Sigmoid colon (tissue), 6 donors: ENCODE measurements at regions not wholly inside any gene's neighbourhood (a gene's known extent, or its start where the extent isn't known, plus 50 kb on each side); places are given as distances from the start of the nearest gene placed in this dataset.

Experiments used
- DNase-seq: peaks from one replicate; pipeline ENCODE4 v3.0.0-alpha.2; 2019
- H3K27ac ChIP-seq, 4 donors: fragments of 200-600 bp; sonication (generic); one replicate each; pipeline ENCODE4 v1.5.1; 2016 to 2019; ENCODE audit warnings: mild to moderate bottlenecking in 1 of 4
- H3K27me3 ChIP-seq, 3 donors: fragments of 200-600 bp; sonication (generic); one replicate each; pipeline ENCODE4 v1.5.1; 2019; ENCODE audit warnings: mild to moderate bottlenecking in 1 of 3
- H3K36me3 ChIP-seq, 4 donors: fragments of 200-600 bp; sonication (generic); one replicate each; pipeline ENCODE4 v1.5.1; 2016 to 2019
- H3K4me1 ChIP-seq, 4 donors: fragments of 200-600 bp; sonication (generic); one replicate each; pipeline ENCODE4 v1.5.1; 2017 to 2019
- H3K4me3 ChIP-seq, 4 donors: fragments of 200-600 bp; sonication (generic); one replicate each; pipeline ENCODE4 v1.5.1; 2017 to 2019; ENCODE audit warnings: mild to moderate bottlenecking in 2 of 4, moderate library complexity in 1 of 4
- H3K9me3 ChIP-seq, 4 donors: fragments of 200-600 bp in 3 of 4; sonication (generic) in 3 of 4; one replicate each; pipeline versions ENCODE4 v1.5.1 to v1.6.1; 2013 to 2019
- EP300 ChIP-seq, 4 donors: sonication (generic); formaldehyde crosslinking; IDR thresholded peaks; one replicate each; pipeline ENCODE4 v1.6.1; 2017; ENCODE audit warnings: antibody characterized with exemption in 4 of 4
- POLR2A ChIP-seq, 2 donors: fragments of 450-650 bp; IDR thresholded peaks; one replicate each; pipeline ENCODE4 v1.6.1; 2016; ENCODE audit warnings: antibody characterized with exemption in 2 of 2, mild to moderate bottlenecking in 2 of 2, moderate library complexity in 2 of 2
- POLR2AphosphoS5 ChIP-seq, 4 donors: sonication (generic); formaldehyde crosslinking; IDR thresholded peaks; one replicate each; pipeline ENCODE4 v1.6.1; 2017; ENCODE audit warnings: antibody characterized with exemption in 4 of 4
- WGBS, 2 donors: extraction: QIAGEN DNeasy Blood & Tissue Kit; methylation state at CpG; one replicate each; pipeline ENCODE4 v1.1.7; 2013; 5-methylcytosine and 5-hydroxymethylcytosine counted together
- intact Hi-C: fragments of 100-400 bp; cut with DNase I; formaldehyde crosslinking; loops from one replicate; pipeline ENCODE4 v1.15.1; 2023
- TF ChIP-seq, protein P1 (sequence below), 4 experiments: fragments of 450-650 bp in 3 of 4; fragments of 200-600 bp in 1 of 4; IDR thresholded peaks; one replicate each; pipeline ENCODE4 v1.5.1; 2016 to 2019; ENCODE audit warnings: antibody characterized with exemption in 4 of 4, mild to moderate bottlenecking in 3 of 4, moderate library complexity in 2 of 4
- donor health status: healthy with polysubstance abuse.
- donor health status: healthy.

DNA sequence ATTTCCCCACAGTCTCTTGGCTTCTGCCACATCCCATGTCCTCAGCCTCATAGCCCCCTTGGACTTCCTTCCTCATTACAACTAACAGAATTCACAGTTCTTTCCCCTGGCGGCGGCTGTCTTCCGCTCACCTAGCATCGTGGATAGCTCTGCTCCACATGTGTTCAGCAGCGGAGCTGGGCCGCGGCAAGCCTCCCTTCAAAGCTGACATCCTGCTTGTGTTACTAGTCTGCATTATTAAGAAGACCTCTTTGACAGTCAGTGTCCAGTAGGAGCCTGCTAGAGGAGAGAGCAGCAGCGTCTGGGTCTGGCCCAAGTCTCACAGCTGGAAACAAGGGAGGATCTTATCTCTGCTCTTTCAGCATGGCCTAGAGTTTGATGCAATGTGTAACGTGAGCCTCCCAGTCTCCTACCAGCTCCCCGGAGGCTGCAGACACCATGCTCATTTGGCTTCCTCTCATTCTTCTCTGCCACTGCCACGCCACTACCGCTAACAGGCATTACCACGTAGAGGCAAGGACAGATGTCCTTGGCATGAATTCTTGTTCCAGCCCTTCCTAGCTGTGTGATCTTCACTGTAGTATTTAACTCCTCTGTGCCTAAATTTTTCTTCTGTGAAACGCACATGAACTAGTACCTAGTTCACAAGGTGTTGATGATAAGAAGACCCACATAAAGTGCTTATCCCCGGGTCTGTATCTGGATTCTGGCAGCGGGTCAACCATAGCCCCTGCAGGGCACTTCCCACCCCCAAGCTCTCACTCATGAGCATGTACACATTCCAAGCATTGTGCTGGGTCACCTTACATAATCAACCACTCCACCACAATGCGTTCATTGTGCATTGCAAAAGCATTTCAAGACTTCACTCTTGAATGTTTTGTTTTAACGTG lies 107.1 kb upstream of the BACH2 start:
- H3K27ac ChIP-seq, result no peak overlapping the region
- H3K9me3 ChIP-seq, result no peaks in the 10 kb centered on the region
- no peak for DNase-seq
- H3K36me3 ChIP-seq, result no peaks in the 10 kb centered on the region
- 60 to 65% methylated on average over 18 of the region's 18 CpGs for WGBS, 2 donors
- H3K4me3 ChIP-seq, result no peak overlapping the region
- no peaks in the 10 kb centered on the region for H3K4me1 ChIP-seq
- H3K27me3 ChIP-seq, result no peaks in the 10 kb centered on the region
- TF ChIP-seq POLR2A (IDR thresholded peaks at IDR 0.05) (no peak), EP300 (IDR thresholded peaks at IDR 0.05) (no peak), POLR2AphosphoS5 (IDR thresholded peaks at IDR 0.05) (no peak)
- TF ChIP-seq, protein P1, sequence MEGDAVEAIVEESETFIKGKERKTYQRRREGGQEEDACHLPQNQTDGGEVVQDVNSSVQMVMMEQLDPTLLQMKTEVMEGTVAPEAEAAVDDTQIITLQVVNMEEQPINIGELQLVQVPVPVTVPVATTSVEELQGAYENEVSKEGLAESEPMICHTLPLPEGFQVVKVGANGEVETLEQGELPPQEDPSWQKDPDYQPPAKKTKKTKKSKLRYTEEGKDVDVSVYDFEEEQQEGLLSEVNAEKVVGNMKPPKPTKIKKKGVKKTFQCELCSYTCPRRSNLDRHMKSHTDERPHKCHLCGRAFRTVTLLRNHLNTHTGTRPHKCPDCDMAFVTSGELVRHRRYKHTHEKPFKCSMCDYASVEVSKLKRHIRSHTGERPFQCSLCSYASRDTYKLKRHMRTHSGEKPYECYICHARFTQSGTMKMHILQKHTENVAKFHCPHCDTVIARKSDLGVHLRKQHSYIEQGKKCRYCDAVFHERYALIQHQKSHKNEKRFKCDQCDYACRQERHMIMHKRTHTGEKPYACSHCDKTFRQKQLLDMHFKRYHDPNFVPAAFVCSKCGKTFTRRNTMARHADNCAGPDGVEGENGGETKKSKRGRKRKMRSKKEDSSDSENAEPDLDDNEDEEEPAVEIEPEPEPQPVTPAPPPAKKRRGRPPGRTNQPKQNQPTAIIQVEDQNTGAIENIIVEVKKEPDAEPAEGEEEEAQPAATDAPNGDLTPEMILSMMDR (IDR thresholded peaks at IDR 0.05), result no peak
- intact Hi-C loops, result no loop called here

DNA sequence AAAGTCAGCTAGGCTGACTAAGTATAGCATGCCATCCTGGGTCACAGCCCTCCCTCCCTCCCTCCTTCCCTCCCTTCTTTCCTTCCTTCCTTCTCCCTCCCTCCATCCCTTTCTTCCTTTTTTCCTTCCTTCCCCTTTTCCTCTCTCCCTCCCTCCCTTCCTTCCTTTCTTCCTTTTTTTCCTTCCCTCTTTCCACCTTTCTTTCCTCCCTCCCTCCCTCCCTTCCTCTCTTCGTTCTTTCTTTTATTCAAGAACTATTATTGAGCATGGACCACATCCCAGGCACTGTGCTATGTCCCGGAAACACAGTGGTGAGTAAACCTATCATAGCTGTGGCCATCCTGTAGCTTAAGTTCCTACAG lies 106.2 kb upstream of the BACH2 start:
- H3K36me3 ChIP-seq, result no peaks in the 10 kb centered on the region
- no peaks in the 10 kb centered on the region for H3K9me3 ChIP-seq
- intact Hi-C loops, result no loop called here
- WGBS, 2 donors, result 89 to 90% methylated on average over 2 of the region's 2 CpGs
- no peak for DNase-seq
- TF ChIP-seq POLR2A (IDR thresholded peaks at IDR 0.05), result no peak
- no peaks in the 10 kb centered on the region for H3K4me1 ChIP-seq
- H3K27ac ChIP-seq, result no peak overlapping the region
- H3K4me3 ChIP-seq, result no peak overlapping the region
- H3K27me3 ChIP-seq, result no peaks in the 10 kb centered on the region

DNA sequence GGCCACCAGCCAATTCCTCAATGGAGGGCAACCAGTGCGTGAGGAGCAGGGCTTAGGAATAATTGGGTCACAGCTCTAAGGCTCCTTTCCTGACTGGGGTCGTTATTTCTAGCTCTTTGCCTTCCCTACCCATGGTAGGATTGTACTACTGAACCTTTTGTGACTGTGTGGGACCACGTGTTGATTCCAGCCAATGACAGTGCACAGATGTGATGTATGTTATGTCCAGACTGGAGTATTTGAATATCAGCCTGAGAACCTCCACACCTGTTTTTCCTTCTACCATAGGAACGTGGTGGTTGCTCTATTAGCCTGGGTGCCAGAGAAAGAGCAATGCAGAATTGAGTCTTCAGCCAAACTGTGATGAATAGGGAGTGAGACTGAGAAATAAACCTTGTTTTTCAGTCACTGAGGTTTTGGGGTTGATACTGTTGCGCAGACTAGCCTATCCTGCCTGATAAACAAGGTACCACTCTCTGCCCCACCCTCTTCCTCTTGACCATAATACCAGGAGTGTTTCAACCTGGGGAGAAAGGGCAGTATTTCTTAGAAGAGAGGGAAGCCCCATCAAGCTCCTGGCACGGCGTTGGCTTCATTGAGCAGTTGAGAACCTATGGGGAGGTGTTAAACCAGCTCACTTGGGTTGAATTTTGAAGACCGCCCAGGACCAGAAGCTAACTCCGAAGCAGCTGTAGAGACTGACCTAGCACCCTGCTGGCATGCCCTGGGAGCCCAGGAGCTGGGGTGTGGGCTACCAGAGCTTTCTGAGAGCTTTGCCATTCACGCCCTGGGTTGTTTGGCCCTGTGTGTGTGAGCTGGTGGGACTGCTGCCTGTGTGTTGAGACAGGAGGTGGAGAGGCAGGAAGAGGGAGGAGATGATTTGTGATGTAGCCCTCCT lies 105.5 kb upstream of the BACH2 start:
- Histone ChIP-seq H3K9me3 (no peaks in the 10 kb centered on the region), H3K4me3 (no peak overlapping the region), H3K4me1 (no peaks in the 10 kb centered on the region), H3K36me3 (no peaks in the 10 kb centered on the region), H3K27ac (no peak overlapping the region), H3K27me3 (no peaks in the 10 kb centered on the region)
- 69 to 70% methylated on average over 10 of the region's 10 CpGs for WGBS, 2 donors
- DNase-seq, result no peak
- TF ChIP-seq, protein P1 (IDR thresholded peaks at IDR 0.05), result no peak
- TF ChIP-seq EP300 (IDR thresholded peaks at IDR 0.05), result no peak
- TF ChIP-seq POLR2AphosphoS5 (IDR thresholded peaks at IDR 0.05), result no peak
- intact Hi-C loops, result no loop called here

DNA sequence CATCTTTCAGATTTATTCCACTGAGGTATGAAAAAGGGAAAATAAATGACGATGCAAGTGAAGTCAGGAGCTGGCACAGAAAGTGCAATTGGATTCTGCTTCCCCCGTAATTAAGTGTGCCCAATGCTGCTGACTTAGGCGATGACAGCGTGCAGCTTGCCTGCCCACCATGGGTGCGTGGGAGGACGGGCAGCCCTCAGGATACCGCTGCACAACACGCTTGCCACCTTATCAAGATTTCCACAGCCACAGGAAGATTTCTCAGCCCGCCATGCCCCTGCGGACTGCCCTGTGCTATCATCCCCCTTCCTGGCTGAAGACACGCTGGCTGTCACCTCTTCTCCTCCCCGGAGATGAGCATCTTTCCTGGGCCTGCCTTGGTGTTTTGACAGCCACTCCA lies 103.3 kb upstream of the BACH2 start:
- Histone ChIP-seq H3K4me3 (no peak overlapping the region), H3K4me1 (no peaks in the 10 kb centered on the region), H3K9me3 (no peaks in the 10 kb centered on the region), H3K27ac (no peak overlapping the region), H3K27me3 (no peaks in the 10 kb centered on the region), H3K36me3 (no peaks in the 10 kb centered on the region)
- intact Hi-C loops, result no loop called here
- no peak for TF ChIP-seq POLR2A (IDR thresholded peaks at IDR 0.05)
- TF ChIP-seq, protein P1 (IDR thresholded peaks at IDR 0.05), result no peak
- TF ChIP-seq EP300 (IDR thresholded peaks at IDR 0.05), result no peak
- no peak for TF ChIP-seq POLR2AphosphoS5 (IDR thresholded peaks at IDR 0.05)
- 89 to 90% methylated on average over 12 of the region's 12 CpGs for WGBS, 2 donors
- no peak for DNase-seq

DNA sequence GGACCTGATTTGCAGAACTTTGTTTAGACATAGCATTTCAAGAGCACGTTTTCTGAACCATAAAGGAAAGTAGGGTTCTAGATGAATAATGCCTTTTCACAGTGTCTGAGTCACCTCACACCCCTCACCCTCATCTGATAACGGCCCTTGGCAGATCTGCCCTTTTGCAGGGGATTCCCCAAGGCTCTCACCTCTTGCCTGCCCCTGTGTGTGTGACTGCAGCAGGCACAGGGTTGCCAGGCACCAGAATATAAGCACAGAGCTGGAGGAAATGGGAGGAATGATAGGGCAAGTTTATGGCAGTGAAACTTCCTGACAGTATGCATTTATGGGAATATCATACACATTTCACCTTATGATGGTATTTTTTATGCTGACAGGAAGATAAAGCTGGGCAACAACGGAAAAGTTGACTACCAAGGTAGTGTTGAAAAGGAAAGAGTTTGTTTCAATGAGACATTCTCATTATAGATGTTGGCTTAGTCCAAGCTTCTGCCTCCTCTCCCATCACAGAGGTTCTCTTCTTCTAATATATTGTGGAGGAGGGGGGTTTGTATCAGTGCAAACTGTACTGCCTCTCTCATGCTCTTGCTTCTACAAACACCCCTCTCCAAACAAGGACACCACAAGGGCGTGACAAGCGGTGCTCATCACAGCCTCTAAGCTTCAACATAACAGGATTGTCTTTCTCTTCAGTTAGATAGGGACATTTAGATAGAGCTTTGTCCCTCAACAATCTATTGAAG lies 101.5 kb upstream of the BACH2 start:
- intact Hi-C loops, result no loop called here
- no peaks in the 10 kb centered on the region for H3K36me3 ChIP-seq
- no peaks in the 10 kb centered on the region for H3K4me1 ChIP-seq
- H3K27me3 ChIP-seq, result no peaks in the 10 kb centered on the region
- no peak for DNase-seq
- H3K9me3 ChIP-seq, result no peaks in the 10 kb centered on the region
- 35 to 45% methylated on average over 5 of the region's 5 CpGs for WGBS, 2 donors
- no peak overlapping the region for H3K27ac ChIP-seq
- TF ChIP-seq, protein P1 (IDR thresholded peaks at IDR 0.05), result no peak
- TF ChIP-seq POLR2A (IDR thresholded peaks at IDR 0.05) (no peak), POLR2AphosphoS5 (IDR thresholded peaks at IDR 0.05) (no peak), EP300 (IDR thresholded peaks at IDR 0.05) (no peak)
- no peak overlapping the region for H3K4me3 ChIP-seq
